GM23338 (cell line): ENCODE measurements at regions not wholly inside any gene's neighbourhood (a gene's known extent, or its start where the extent isn't known, plus 50 kb on each side); places are given as distances from the start of the nearest gene placed in this dataset.
A peak's percentile ranks its signal among the peaks of the same experiment; 100 is the strongest.

Experiments used
- ATAC-seq: fragments of 200-7000 bp; cut with Tn5 transposase; 3 replicates; pipeline ENCODE4 v1.9.1; 2020
- DNase-seq: peaks from one replicate; pipeline ENCODE4 v3.0.0-alpha.2; 2015; ENCODE audit warnings: low spot score
- H2AFZ ChIP-seq: fragments of 200-600 bp; sonication (generic); 2 replicates; pipeline ENCODE4 v1.8.0; 2016; ENCODE audit warnings: antibody characterized with exemption, mild to moderate bottlenecking, moderate library complexity
- H3F3A ChIP-seq: fragments of 200-600 bp; sonication (generic); replicated peaks from 2 replicates; pipeline ENCODE4 v1.8.0; 2017; ENCODE audit warnings: antibody characterized with exemption, mixed run types, low read depth
- H3K27ac ChIP-seq: fragments of 200-600 bp; sonication (generic); 2 replicates; pipeline ENCODE4 v1.6.1; 2016; ENCODE audit warnings: low read depth
- H3K27me3 ChIP-seq: fragments of 200-600 bp; sonication (generic); 2 replicates; pipeline ENCODE4 v1.8.0; 2016; ENCODE audit warnings: mild to moderate bottlenecking, mixed run types, moderate library complexity; ENCODE audit not compliant: insufficient read depth
- H3K36me3 ChIP-seq: fragments of 200-600 bp; sonication (generic); 2 replicates; pipeline ENCODE4 v1.8.0; 2016; ENCODE audit warnings: mild to moderate bottlenecking; ENCODE audit not compliant: insufficient read depth
- H3K4me1 ChIP-seq: fragments of 200-600 bp; sonication (generic); 2 replicates; pipeline ENCODE4 v1.8.0; 2016; ENCODE audit warnings: mild to moderate bottlenecking, moderate library complexity; ENCODE audit not compliant: insufficient read depth
- H3K4me2 ChIP-seq: fragments of 200-600 bp; sonication (generic); 2 replicates; pipeline ENCODE4 v1.7.1; 2017; ENCODE audit warnings: mixed run types
- H3K4me3 ChIP-seq: fragments of 200-600 bp; sonication (generic); 2 replicates; pipeline ENCODE4 v1.6.1; 2016; ENCODE audit warnings: mixed run types
- H3K79me2 ChIP-seq: fragments of 200-600 bp; sonication (generic); replicated peaks from 2 replicates; pipeline ENCODE4 v1.8.0; 2017; ENCODE audit warnings: mild to moderate bottlenecking; ENCODE audit not compliant: insufficient read depth
- H3K9me2 ChIP-seq: fragments of 200-600 bp; sonication (generic); 2 replicates; pipeline ENCODE4 v1.8.0; 2017; ENCODE audit not compliant: insufficient read depth
- H4K20me1 ChIP-seq: fragments of 200-600 bp; sonication (generic); replicated peaks from 2 replicates; pipeline ENCODE4 v1.8.0; 2017; ENCODE audit warnings: mild to moderate bottlenecking; ENCODE audit not compliant: insufficient read depth
- H3K27ac Mint-ChIP-seq: 2 replicates; pipeline ENCODE4 v1.8.0; 2020; ENCODE audit warnings: inconsistent platforms, mild to moderate bottlenecking, moderate library complexity, mixed read lengths
- H3K27me3 Mint-ChIP-seq: 3 replicates; pipeline ENCODE4 v1.8.0; 2022; ENCODE audit warnings: low read depth, mild to moderate bottlenecking, moderate library complexity, mixed read lengths, inconsistent platforms; ENCODE audit not compliant: insufficient read depth, poor library complexity
- H3K36me3 Mint-ChIP-seq: 3 replicates; pipeline ENCODE4 v1.8.0; 2021; ENCODE audit warnings: low read depth, mild to moderate bottlenecking, inconsistent platforms, moderate library complexity, mixed read lengths
- H3K4me1 Mint-ChIP-seq: 3 replicates; pipeline ENCODE4 v1.8.0; 2020; ENCODE audit warnings: mild to moderate bottlenecking, inconsistent platforms, mixed read lengths
- H3K4me3 Mint-ChIP-seq: 3 replicates; pipeline ENCODE4 v1.8.0; 2021; ENCODE audit warnings: moderate library complexity, mild to moderate bottlenecking, inconsistent platforms, mixed read lengths
- H3K9me3 Mint-ChIP-seq: 3 replicates; pipeline ENCODE4 v1.8.0; 2020; ENCODE audit warnings: moderate library complexity, mild to moderate bottlenecking, inconsistent platforms, mixed read lengths
- CREB1 ChIP-seq: fragments of 250-450 bp; sonication (Bioruptor Pico); IDR thresholded peaks from 2 replicates; pipeline ENCODE4 v1.5.0; 2020; ENCODE audit warnings: low read depth, mild to moderate bottlenecking, moderate library complexity
- EZH2 ChIP-seq: fragments of 200-600 bp; sonication (generic); IDR thresholded peaks from one replicate; pipeline ENCODE4 v1.8.0; 2017; ENCODE audit warnings: antibody characterized with exemption, mild to moderate bottlenecking, low read depth; ENCODE audit not compliant: unreplicated experiment
- EZH2phosphoT487 ChIP-seq: fragments of 200-600 bp; sonication (generic); IDR thresholded peaks from one replicate; pipeline ENCODE4 v1.8.1; 2018; ENCODE audit warnings: antibody characterized with exemption; ENCODE audit not compliant: unreplicated experiment
- JUNB ChIP-seq: IDR thresholded peaks from one replicate; pipeline ENCODE4 v1.6.1; 2016; ENCODE audit warnings: antibody characterized with exemption; ENCODE audit not compliant: unreplicated experiment
- NANOG ChIP-seq: IDR thresholded peaks from 2 replicates; pipeline ENCODE4 v1.6.1; 2016; ENCODE audit warnings: antibody characterized with exemption, borderline replicate concordance
- POLR2AphosphoS5 ChIP-seq: IDR thresholded peaks from 2 replicates; pipeline ENCODE4 v1.6.1; 2016; ENCODE audit warnings: antibody characterized with exemption, low read depth
- STAT1 ChIP-seq: IDR thresholded peaks from one replicate; pipeline ENCODE4 v1.6.1; 2016; ENCODE audit warnings: antibody characterized with exemption; ENCODE audit not compliant: unreplicated experiment
- ZNF114 ChIP-seq: fragments of 250-450 bp; sonication (Bioruptor Pico); IDR thresholded peaks from 2 replicates; pipeline ENCODE4 v1.5.0; 2020; ENCODE audit warnings: mild to moderate bottlenecking, moderate library complexity
- ZNF331 ChIP-seq: fragments of 250-450 bp; sonication (Bioruptor Pico); IDR thresholded peaks from 2 replicates; pipeline ENCODE4 v1.5.0; 2020; ENCODE audit warnings: low read depth, mild to moderate bottlenecking, moderate library complexity
- ZNF462 ChIP-seq: fragments of 250-450 bp; sonication (Bioruptor Pico); IDR thresholded peaks from 2 replicates; pipeline ENCODE4 v1.5.0; 2020; ENCODE audit warnings: mild to moderate bottlenecking, moderate library complexity
- TF ChIP-seq, protein P1 (sequence below), 2 experiments: fragments of 200-600 bp in 1 of 2; sonication (generic) in 1 of 2; conservative IDR thresholded peaks; 2 replicates each; pipeline versions ENCODE4 v1.5.1 to v1.6.1; 2016 to 2017; ENCODE audit warnings: antibody characterized with exemption in 2 of 2, low read depth in 2 of 2, mild to moderate bottlenecking in 2 of 2, moderate library complexity in 1 of 2
- TF ChIP-seq, protein P2 (sequence below): IDR thresholded peaks from 2 replicates; pipeline ENCODE4 v1.6.1; 2016; ENCODE audit warnings: antibody characterized with exemption
- TF ChIP-seq, protein P3 (sequence below): IDR thresholded peaks from one replicate; pipeline ENCODE4 v1.6.1; 2018; ENCODE audit warnings: antibody characterized with exemption; ENCODE audit not compliant: unreplicated experiment

DNA sequence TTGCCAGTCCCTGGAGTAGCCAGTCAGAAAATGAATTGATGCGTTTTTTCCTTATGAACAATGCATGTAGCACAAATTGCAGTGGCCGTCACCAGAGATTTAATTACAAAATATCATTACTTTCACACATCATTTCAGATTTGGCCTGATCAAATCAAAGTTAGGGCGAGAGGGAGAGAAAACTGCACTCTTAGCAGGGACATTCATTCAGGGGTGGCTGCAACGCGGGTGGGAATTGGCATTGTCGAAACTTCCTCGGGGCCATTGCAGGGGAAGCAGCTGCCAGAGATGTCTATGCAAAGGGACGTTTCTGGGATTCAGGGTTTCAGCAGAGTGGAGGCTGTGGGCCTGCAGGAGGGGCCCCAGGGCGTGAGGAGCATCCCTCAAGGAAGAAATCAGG, 76.5 kb upstream of the TOP1 start:
- Mint-ChIP-seq H3K9me3 (no peaks in the 10 kb centered on the region; the same call in 2 of the 3 replicates), H3K27ac (no peak overlapping the region), H3K27me3 (peaks cover 5% of the 10 kb centered on the region), H3K4me3 (no peak overlapping the region), H3K4me1 (no peaks in the 10 kb centered on the region; the same call in 1 of the 3 replicates), H3K36me3 (no peaks in the 10 kb centered on the region)
- H3K27me3 ChIP-seq, result no peaks in the 10 kb centered on the region
- DNase-seq (peak; percentile 23), ATAC-seq (no peak)
- no peak overlapping the region for H3K4me3 ChIP-seq
- peak overlapping the region; percentile 35 for H2AFZ ChIP-seq
- H3K27ac ChIP-seq, result no peak overlapping the region
- H3F3A ChIP-seq, result no peaks in the 10 kb centered on the region
- H3K9me2 ChIP-seq, result no peaks in the 10 kb centered on the region; the same call in 1 of the 2 replicates
- TF ChIP-seq ZNF114 (CRISPR knock-in tag), result no peak
- no peak for TF ChIP-seq CREB1 (CRISPR knock-in tag)
- no peak for TF ChIP-seq STAT1
- no peak for TF ChIP-seq ZNF462
- TF ChIP-seq, protein P1, sequence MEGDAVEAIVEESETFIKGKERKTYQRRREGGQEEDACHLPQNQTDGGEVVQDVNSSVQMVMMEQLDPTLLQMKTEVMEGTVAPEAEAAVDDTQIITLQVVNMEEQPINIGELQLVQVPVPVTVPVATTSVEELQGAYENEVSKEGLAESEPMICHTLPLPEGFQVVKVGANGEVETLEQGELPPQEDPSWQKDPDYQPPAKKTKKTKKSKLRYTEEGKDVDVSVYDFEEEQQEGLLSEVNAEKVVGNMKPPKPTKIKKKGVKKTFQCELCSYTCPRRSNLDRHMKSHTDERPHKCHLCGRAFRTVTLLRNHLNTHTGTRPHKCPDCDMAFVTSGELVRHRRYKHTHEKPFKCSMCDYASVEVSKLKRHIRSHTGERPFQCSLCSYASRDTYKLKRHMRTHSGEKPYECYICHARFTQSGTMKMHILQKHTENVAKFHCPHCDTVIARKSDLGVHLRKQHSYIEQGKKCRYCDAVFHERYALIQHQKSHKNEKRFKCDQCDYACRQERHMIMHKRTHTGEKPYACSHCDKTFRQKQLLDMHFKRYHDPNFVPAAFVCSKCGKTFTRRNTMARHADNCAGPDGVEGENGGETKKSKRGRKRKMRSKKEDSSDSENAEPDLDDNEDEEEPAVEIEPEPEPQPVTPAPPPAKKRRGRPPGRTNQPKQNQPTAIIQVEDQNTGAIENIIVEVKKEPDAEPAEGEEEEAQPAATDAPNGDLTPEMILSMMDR (conservative IDR thresholded peaks at IDR 0.05; ENCODE audit: low read depth in 2 of 2), result no peak
- no peak for TF ChIP-seq EZH2phosphoT487
- no peak for TF ChIP-seq ZNF331
- TF ChIP-seq NANOG, result no peak
- TF ChIP-seq, protein P2, sequence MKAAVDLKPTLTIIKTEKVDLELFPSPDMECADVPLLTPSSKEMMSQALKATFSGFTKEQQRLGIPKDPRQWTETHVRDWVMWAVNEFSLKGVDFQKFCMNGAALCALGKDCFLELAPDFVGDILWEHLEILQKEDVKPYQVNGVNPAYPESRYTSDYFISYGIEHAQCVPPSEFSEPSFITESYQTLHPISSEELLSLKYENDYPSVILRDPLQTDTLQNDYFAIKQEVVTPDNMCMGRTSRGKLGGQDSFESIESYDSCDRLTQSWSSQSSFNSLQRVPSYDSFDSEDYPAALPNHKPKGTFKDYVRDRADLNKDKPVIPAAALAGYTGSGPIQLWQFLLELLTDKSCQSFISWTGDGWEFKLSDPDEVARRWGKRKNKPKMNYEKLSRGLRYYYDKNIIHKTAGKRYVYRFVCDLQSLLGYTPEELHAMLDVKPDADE, result no peak
- TF ChIP-seq EZH2, result no peak
- TF ChIP-seq, protein P3, sequence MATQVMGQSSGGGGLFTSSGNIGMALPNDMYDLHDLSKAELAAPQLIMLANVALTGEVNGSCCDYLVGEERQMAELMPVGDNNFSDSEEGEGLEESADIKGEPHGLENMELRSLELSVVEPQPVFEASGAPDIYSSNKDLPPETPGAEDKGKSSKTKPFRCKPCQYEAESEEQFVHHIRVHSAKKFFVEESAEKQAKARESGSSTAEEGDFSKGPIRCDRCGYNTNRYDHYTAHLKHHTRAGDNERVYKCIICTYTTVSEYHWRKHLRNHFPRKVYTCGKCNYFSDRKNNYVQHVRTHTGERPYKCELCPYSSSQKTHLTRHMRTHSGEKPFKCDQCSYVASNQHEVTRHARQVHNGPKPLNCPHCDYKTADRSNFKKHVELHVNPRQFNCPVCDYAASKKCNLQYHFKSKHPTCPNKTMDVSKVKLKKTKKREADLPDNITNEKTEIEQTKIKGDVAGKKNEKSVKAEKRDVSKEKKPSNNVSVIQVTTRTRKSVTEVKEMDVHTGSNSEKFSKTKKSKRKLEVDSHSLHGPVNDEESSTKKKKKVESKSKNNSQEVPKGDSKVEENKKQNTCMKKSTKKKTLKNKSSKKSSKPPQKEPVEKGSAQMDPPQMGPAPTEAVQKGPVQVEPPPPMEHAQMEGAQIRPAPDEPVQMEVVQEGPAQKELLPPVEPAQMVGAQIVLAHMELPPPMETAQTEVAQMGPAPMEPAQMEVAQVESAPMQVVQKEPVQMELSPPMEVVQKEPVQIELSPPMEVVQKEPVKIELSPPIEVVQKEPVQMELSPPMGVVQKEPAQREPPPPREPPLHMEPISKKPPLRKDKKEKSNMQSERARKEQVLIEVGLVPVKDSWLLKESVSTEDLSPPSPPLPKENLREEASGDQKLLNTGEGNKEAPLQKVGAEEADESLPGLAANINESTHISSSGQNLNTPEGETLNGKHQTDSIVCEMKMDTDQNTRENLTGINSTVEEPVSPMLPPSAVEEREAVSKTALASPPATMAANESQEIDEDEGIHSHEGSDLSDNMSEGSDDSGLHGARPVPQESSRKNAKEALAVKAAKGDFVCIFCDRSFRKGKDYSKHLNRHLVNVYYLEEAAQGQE, result no peak
- no peak for TF ChIP-seq POLR2AphosphoS5
- no peak for TF ChIP-seq JUNB
- H3K36me3 ChIP-seq, result no peaks in the 10 kb centered on the region
- H3K4me2 ChIP-seq, result no peak overlapping the region
- peaks cover 6% of the 10 kb centered on the region; the same call in 1 of the 2 replicates for H3K4me1 ChIP-seq
- H4K20me1 ChIP-seq, result no peaks in the 10 kb centered on the region
- no peaks in the 10 kb centered on the region for H3K79me2 ChIP-seq
